ENCODE measurements at regions not wholly inside any gene's neighbourhood (a gene's known extent, or its start where the extent isn't known, plus 50 kb on each side); places are given as distances from the start of the nearest gene placed in this dataset.

DNA sequence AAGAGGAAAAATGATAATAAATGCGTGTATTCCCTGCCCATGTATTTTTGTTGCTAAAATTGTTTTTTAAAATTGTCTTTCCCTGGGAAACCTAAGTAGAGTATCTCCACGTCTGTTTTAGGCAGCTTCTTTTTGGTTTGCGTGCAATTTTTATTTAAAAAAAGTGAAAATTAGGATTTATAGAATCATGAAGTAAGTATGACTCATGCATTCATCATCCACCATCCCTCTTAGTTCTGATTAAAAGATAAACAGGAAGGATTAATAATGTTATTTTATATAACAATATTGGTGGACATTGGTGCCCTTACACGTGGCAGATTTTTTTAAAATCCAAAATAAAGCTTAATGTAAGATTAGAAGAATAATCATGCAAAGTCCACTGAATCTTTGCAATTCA is 358.7 kb downstream of the MED10 start:
- no peaks in the 10 kb centered on the region for H4K20me1 ChIP-seq (ENCODE audit: insufficient read depth, low read length)
- no peaks in the 10 kb centered on the region for H3K79me2 ChIP-seq (ENCODE audit: low read length)
- H3K9me2 ChIP-seq (replicated peaks; ENCODE audit: insufficient read depth, low read length) = 0 out of 2 replicates have a peak, but pooled peaks cover 4% of the 10 kb centered on the region
- no peaks in the 10 kb centered on the region for H3K36me3 ChIP-seq (replicated peaks; ENCODE audit: insufficient read depth, low read length)
- no peak overlapping the region for H3K27ac ChIP-seq (ENCODE audit: low read length)
- no peak overlapping the region for H3K4me2 ChIP-seq (ENCODE audit: low read depth, low read length)
- no peaks in the 10 kb centered on the region for H3K27me3 ChIP-seq (replicated peaks; ENCODE audit: insufficient read depth, low read length)
- no peaks in the 10 kb centered on the region for H3K4me1 ChIP-seq (ENCODE audit: low read length)
- H3K9me3 ChIP-seq (replicated peaks; ENCODE audit: insufficient read depth, low read length) = no peaks in the 10 kb centered on the region
- H3F3A ChIP-seq (ENCODE audit: insufficient read depth, low read length) = no peaks in the 10 kb centered on the region
- H3K4me3 ChIP-seq (ENCODE audit: low read length) = no peak overlapping the region
- no peak overlapping the region for H3K9ac ChIP-seq (ENCODE audit: low read length)
- H2AFZ ChIP-seq (ENCODE audit: low read length) = no peak overlapping the region
- TF ChIP-seq CTCF (IDR thresholded peaks at IDR 0.05; ENCODE audit: low read length) (no peak), EZH2phosphoT487 (IDR thresholded peaks at IDR 0.05; ENCODE audit: low read length) (no peak)
- no peak for DNase-seq

GRCh38 chr5:6013506-6013905 is 364.8 kb downstream of the MED10 start:
- H3K4me1 ChIP-seq (ENCODE audit: low read length) = no peaks in the 10 kb centered on the region
- TF ChIP-seq CTCF (IDR thresholded peaks at IDR 0.05; ENCODE audit: low read length) = no peak
- TF ChIP-seq EZH2 (optimal IDR thresholded peaks at IDR 0.05; ENCODE audit: low read depth, low read length) = no peak
- TF ChIP-seq EZH2phosphoT487 (IDR thresholded peaks at IDR 0.05; ENCODE audit: low read length) = no peak
- no peaks in the 10 kb centered on the region for H4K20me1 ChIP-seq (ENCODE audit: insufficient read depth, low read length)
- no peak overlapping the region for H3K9ac ChIP-seq (ENCODE audit: low read length)
- H3F3A ChIP-seq (ENCODE audit: insufficient read depth, low read length) = no peaks in the 10 kb centered on the region
- H3K4me3 ChIP-seq (ENCODE audit: low read length) = no peak overlapping the region
- no peak overlapping the region for H2AFZ ChIP-seq (ENCODE audit: low read length)
- H3K4me2 ChIP-seq (ENCODE audit: low read depth, low read length) = no peak overlapping the region
- DNase-seq = no peak
- H3K9me3 ChIP-seq (replicated peaks; ENCODE audit: insufficient read depth, low read length) = no peaks in the 10 kb centered on the region
- H3K79me2 ChIP-seq (ENCODE audit: low read length) = no peaks in the 10 kb centered on the region
- H3K27ac ChIP-seq (ENCODE audit: low read length) = no peak overlapping the region
- H3K27me3 ChIP-seq (replicated peaks; ENCODE audit: insufficient read depth, low read length) = no peaks in the 10 kb centered on the region
- H3K36me3 ChIP-seq (replicated peaks; ENCODE audit: insufficient read depth, low read length) = no peaks in the 10 kb centered on the region
- H3K9me2 ChIP-seq (replicated peaks; ENCODE audit: insufficient read depth, low read length) = no peaks in the 10 kb centered on the region

- no peaks in the 10 kb centered on the region for H3K36me3 ChIP-seq (replicated peaks; ENCODE audit: insufficient read depth, low read length)
- no peaks in the 10 kb centered on the region for H4K20me1 ChIP-seq (ENCODE audit: insufficient read depth, low read length)
- H3K27me3 ChIP-seq (replicated peaks; ENCODE audit: insufficient read depth, low read length) = no peaks in the 10 kb centered on the region
- H3K4me2 ChIP-seq (ENCODE audit: low read depth, low read length) = no peak overlapping the region
- no peaks in the 10 kb centered on the region for H3K79me2 ChIP-seq (ENCODE audit: low read length)
- no peak overlapping the region for H3K4me3 ChIP-seq (ENCODE audit: low read length)
- H3K4me1 ChIP-seq (ENCODE audit: low read length) = no peaks in the 10 kb centered on the region
- no peak overlapping the region for H3K27ac ChIP-seq (ENCODE audit: low read length)
- no peak overlapping the region for H3K9ac ChIP-seq (ENCODE audit: low read length)
- H3F3A ChIP-seq (ENCODE audit: insufficient read depth, low read length) = no peaks in the 10 kb centered on the region
- no peaks in the 10 kb centered on the region for H3K9me2 ChIP-seq (replicated peaks; ENCODE audit: insufficient read depth, low read length)
- no peak overlapping the region for H2AFZ ChIP-seq (ENCODE audit: low read length)
- TF ChIP-seq EZH2phosphoT487 (IDR thresholded peaks at IDR 0.05; ENCODE audit: low read length) (no peak), EZH2 (optimal IDR thresholded peaks at IDR 0.05; ENCODE audit: low read depth, low read length) (no peak), CTCF (IDR thresholded peaks at IDR 0.05; ENCODE audit: low read length) (no peak)
- DNase-seq = no peak
- no peaks in the 10 kb centered on the region for H3K9me3 ChIP-seq (replicated peaks; ENCODE audit: insufficient read depth, low read length)
These were observed 367.1 kb downstream of the MED10 start for GRCh38 chr5:6011199-6011598.

Measured in MM.1S (cell line).